ENCODE measurements at regions not wholly inside any gene's neighbourhood (a gene's known extent, or its start where the extent isn't known, plus 50 kb on each side); places are given as distances from the start of the nearest gene placed in this dataset.

DNA sequence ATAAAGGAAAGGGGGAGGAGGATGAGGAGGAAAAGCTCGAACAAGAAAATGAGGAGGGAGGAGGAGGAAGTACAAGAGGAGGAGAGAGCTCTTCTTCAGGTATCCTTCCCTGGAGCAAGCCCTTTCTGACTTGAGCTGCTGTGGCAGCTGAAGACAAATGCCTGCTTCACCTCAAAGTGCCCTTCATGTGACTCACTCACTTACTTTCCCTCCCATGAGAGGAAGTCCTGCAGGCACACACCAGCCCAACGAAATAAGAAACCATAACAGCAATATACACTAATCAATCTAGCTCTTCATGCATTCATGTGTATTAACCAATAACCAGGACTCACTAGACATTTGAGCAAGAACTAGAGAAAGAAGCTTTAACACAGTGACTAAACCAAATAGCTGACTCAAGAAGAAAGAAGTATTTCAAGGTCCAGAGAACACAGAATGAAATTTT is 251.9 kb downstream of the IGSF11 start:
- Histone ChIP-seq H3K9ac (no peak overlapping the region), H2AFZ (ENCODE audit: low read depth) (no peak overlapping the region), H3K4me3 (IDR thresholded peaks at IDR 0.05; ENCODE audit: insufficient read depth, low read depth, low read length) (no peak overlapping the region), H3K4me1 (ENCODE audit: low read depth, poor library complexity, severe bottlenecking) (no peaks in the 10 kb centered on the region), H3K27ac (no peak overlapping the region), H3K27me3 (ENCODE audit: insufficient read depth, low read depth) (no peaks in the 10 kb centered on the region), H4K20me1 (ENCODE audit: insufficient read depth) (no peaks in the 10 kb centered on the region), H3K79me2 (ENCODE audit: insufficient read depth, low read depth) (no peaks in the 10 kb centered on the region), H3K4me2 (no peak overlapping the region), H3K36me3 (ENCODE audit: insufficient read depth) (no peaks in the 10 kb centered on the region)
- TF ChIP-seq, protein P1, sequence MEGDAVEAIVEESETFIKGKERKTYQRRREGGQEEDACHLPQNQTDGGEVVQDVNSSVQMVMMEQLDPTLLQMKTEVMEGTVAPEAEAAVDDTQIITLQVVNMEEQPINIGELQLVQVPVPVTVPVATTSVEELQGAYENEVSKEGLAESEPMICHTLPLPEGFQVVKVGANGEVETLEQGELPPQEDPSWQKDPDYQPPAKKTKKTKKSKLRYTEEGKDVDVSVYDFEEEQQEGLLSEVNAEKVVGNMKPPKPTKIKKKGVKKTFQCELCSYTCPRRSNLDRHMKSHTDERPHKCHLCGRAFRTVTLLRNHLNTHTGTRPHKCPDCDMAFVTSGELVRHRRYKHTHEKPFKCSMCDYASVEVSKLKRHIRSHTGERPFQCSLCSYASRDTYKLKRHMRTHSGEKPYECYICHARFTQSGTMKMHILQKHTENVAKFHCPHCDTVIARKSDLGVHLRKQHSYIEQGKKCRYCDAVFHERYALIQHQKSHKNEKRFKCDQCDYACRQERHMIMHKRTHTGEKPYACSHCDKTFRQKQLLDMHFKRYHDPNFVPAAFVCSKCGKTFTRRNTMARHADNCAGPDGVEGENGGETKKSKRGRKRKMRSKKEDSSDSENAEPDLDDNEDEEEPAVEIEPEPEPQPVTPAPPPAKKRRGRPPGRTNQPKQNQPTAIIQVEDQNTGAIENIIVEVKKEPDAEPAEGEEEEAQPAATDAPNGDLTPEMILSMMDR (conservative IDR thresholded peaks at IDR 0.05; ENCODE audit: low read depth, low read length), result no peak

DNA sequence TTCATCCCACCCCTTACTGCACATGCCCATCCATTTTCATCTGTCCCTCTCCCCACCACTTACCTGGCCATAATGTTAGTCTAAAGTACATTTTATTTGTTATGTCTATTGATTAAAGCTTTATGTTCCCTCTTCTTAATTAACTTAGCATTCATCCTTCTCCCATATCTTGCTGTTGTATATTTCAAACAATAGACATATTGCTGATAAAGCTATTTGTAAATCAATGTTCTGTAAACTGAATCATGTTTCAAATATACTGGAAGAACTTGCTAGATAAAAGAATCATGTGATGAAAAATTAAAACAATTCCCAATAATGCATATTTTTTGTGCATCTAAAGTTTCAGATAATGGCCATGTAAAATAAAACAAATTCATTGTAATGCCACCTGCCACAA is 249.2 kb downstream of the IGSF11 start:
- Histone ChIP-seq H3K9ac (no peak overlapping the region), H3K4me2 (no peak overlapping the region), H2AFZ (ENCODE audit: low read depth) (no peak overlapping the region), H4K20me1 (ENCODE audit: insufficient read depth) (no peaks in the 10 kb centered on the region), H3K36me3 (ENCODE audit: insufficient read depth) (no peaks in the 10 kb centered on the region), H3K4me3 (IDR thresholded peaks at IDR 0.05; ENCODE audit: insufficient read depth, low read depth, low read length) (no peak overlapping the region), H3K27ac (no peak overlapping the region), H3K4me1 (ENCODE audit: low read depth, poor library complexity, severe bottlenecking) (no peaks in the 10 kb centered on the region), H3K27me3 (ENCODE audit: insufficient read depth, low read depth) (no peaks in the 10 kb centered on the region), H3K79me2 (ENCODE audit: insufficient read depth, low read depth) (no peaks in the 10 kb centered on the region)
- TF ChIP-seq, protein P1 (conservative IDR thresholded peaks at IDR 0.05; ENCODE audit: low read depth, low read length), result no peak

DNA sequence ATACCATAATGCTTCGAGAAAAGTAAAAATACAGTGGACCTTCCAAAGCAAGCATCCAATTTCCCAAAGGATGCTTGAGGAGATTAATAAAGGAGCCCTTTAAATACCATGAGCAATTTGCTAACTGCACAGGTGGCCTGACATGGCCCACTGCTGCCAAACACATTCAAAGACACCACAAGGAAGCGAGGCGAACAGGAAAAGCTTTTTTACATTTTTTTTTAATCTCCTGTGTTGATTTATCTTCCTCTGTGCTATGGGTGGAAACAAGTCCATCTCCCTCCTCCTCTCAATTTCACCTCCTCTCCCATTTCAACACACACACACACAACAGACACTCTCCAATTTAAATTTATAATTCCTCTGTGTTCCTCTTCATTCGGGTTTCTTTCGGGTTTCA is 243.4 kb downstream of the IGSF11 start:
- no peak overlapping the region for H3K4me3 ChIP-seq (IDR thresholded peaks at IDR 0.05; ENCODE audit: insufficient read depth, low read depth, low read length)
- TF ChIP-seq, protein P1 (conservative IDR thresholded peaks at IDR 0.05; ENCODE audit: low read depth, low read length), result no peak
- no peak overlapping the region for H3K9ac ChIP-seq
- no peaks in the 10 kb centered on the region for H3K79me2 ChIP-seq (ENCODE audit: insufficient read depth, low read depth)
- H3K4me1 ChIP-seq (ENCODE audit: low read depth, poor library complexity, severe bottlenecking), result no peaks in the 10 kb centered on the region
- H3K36me3 ChIP-seq (ENCODE audit: insufficient read depth), result no peaks in the 10 kb centered on the region
- H3K27me3 ChIP-seq (ENCODE audit: insufficient read depth, low read depth), result no peaks in the 10 kb centered on the region
- H3K4me2 ChIP-seq, result no peak overlapping the region
- H3K27ac ChIP-seq, result no peak overlapping the region
- H2AFZ ChIP-seq (ENCODE audit: low read depth), result no peak overlapping the region
- no peaks in the 10 kb centered on the region for H4K20me1 ChIP-seq (ENCODE audit: insufficient read depth)

DNA sequence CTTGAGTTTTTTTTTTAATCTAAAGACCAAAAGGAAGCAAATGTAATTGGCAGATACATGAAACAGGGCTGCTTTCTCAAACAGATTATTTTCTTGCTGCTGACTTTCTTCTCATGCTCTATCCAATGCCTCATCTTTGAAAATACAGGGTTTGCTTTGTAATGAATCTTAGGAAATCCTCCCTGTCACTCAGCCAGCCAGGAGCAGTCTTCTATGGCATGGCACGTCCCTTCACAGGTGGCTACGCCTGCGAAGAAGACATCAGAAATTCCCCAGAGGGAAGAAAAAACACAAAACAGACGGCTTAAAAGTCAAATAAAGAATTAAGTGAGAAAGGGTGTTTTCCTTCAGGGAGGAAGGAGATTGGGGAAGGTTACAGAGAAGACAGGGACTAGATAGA is 242.5 kb downstream of the IGSF11 start:
- Histone ChIP-seq H3K27me3 (ENCODE audit: insufficient read depth, low read depth) (no peaks in the 10 kb centered on the region), H3K4me2 (no peak overlapping the region), H3K4me1 (ENCODE audit: low read depth, poor library complexity, severe bottlenecking) (no peaks in the 10 kb centered on the region), H3K9ac (no peak overlapping the region), H3K36me3 (ENCODE audit: insufficient read depth) (no peaks in the 10 kb centered on the region), H3K27ac (no peak overlapping the region), H3K79me2 (ENCODE audit: insufficient read depth, low read depth) (no peaks in the 10 kb centered on the region), H4K20me1 (ENCODE audit: insufficient read depth) (no peaks in the 10 kb centered on the region), H3K4me3 (IDR thresholded peaks at IDR 0.05; ENCODE audit: insufficient read depth, low read depth, low read length) (no peak overlapping the region), H2AFZ (ENCODE audit: low read depth) (no peak overlapping the region)
- TF ChIP-seq, protein P1 (conservative IDR thresholded peaks at IDR 0.05; ENCODE audit: low read depth, low read length), result no peak

All from KMS-11 (cell line).